Stimulated activated CD4-positive, alpha-beta T cell treated with anti-CD3 and anti-CD28 coated beads, Interleukin-4, amount 100 ng/mL, for 1 hour (primary cell): ENCODE measurements at regions not wholly inside any gene's neighbourhood (a gene's known extent, or its start where the extent isn't known, plus 50 kb on each side); places are given as distances from the start of the nearest gene placed in this dataset.
"Not testable (repeated sequence)": the region's sequence is repeated elsewhere in the genome, so short reads cannot be mapped to it uniquely, and the experiment has no call there.

Source experiments
- DNase-seq: peaks from one replicate; pipeline ENCODE4 v3.0.0-alpha.2; 2020

GRCh38 chr15:92705764-92706163, 50.2 kb upstream of the FAM174B start:
- DNase-seq: no peak

GRCh38 chr15:92706201-92706600, 50.6 kb upstream of the FAM174B start:
- DNase-seq: no peak

GRCh38 chr15:92707880-92708551, 52.4 kb upstream of the FAM174B start:
- no peak for DNase-seq

- no peak for DNase-seq
These were observed 53.1 kb upstream of the FAM174B start for GRCh38 chr15:92708635-92709034.

GRCh38 chr15:92709110-92709790, 53.7 kb upstream of the FAM174B start:
- no peak for DNase-seq

- DNase-seq: no peak
These were observed 55.9 kb upstream of the FAM174B start for GRCh38 chr15:92711457-92711831.

GRCh38 chr15:92714077-92714476, 58.5 kb upstream of the FAM174B start:
- peak; percentile 3 for DNase-seq

- DNase-seq: peak; percentile 72
These were observed 59.2 kb upstream of the FAM174B start for GRCh38 chr15:92714477-92715401.

- DNase-seq: no peak
These were observed 60.2 kb upstream of the FAM174B start for GRCh38 chr15:92715758-92716157.

- no peak for DNase-seq
These were observed 63.4 kb upstream of the FAM174B start for GRCh38 chr15:92719021-92719420.

GRCh38 chr15:92724144-92724543, 68.6 kb upstream of the FAM174B start:
- no peak for DNase-seq

- no peak for DNase-seq
These were observed 69.6 kb upstream of the FAM174B start for GRCh38 chr15:92725171-92725570.

GRCh38 chr15:92728266-92728665, 72.7 kb upstream of the FAM174B start:
- no peak for DNase-seq

- no peak for DNase-seq
These were observed 77.7 kb upstream of the FAM174B start for GRCh38 chr15:92733090-92733933.

GRCh38 chr15:92733934-92734521, 78.5 kb upstream of the FAM174B start:
- DNase-seq: peak; percentile 7

GRCh38 chr15:92739246-92739645, 83.7 kb upstream of the FAM174B start:
- not testable (repeated sequence) for DNase-seq

- no peak for DNase-seq
These were observed 90.3 kb upstream of the FAM174B start for GRCh38 chr15:92745845-92746271.

GRCh38 chr15:92747047-92747446, 91.5 kb upstream of the FAM174B start:
- no peak for DNase-seq

- no peak for DNase-seq
These were observed 93.6 kb upstream of the FAM174B start for GRCh38 chr15:92749216-92749615.

GRCh38 chr15:92749946-92750345, 94.4 kb upstream of the FAM174B start:
- no peak for DNase-seq

GRCh38 chr15:92751528-92751927, 96.0 kb upstream of the FAM174B start:
- DNase-seq: no peak

GRCh38 chr15:92753591-92753990, 98.0 kb upstream of the FAM174B start:
- no peak for DNase-seq
